HG02938 (cell line): ENCODE measurements at regions not wholly inside any gene's neighbourhood (a gene's known extent, or its start where the extent isn't known, plus 50 kb on each side); places are given as distances from the start of the nearest gene placed in this dataset.
"Not testable (repeated sequence)": the region's sequence is repeated elsewhere in the genome, so short reads cannot be mapped to it uniquely, and the experiment has no call there.

Experiments used
- ATAC-seq: cut with Tn5 transposase; IDR thresholded peaks from one replicate; pipeline ENCODE4 v1.9.1; 2021; ENCODE audit warnings: mild to moderate bottlenecking, moderate library complexity; ENCODE audit not compliant: unreplicated experiment

GRCh38 chr10:53441843-53442242, 669.3 kb upstream of the MBL2 start:
- no peak for ATAC-seq

- ATAC-seq: no peak
Observed at GRCh38 chr10:53440601-53441000, 668.0 kb upstream of the MBL2 start.

GRCh38 chr10:53439075-53439474, 666.5 kb upstream of the MBL2 start:
- ATAC-seq: not testable (repeated sequence)

GRCh38 chr10:53434413-53434812, 661.8 kb upstream of the MBL2 start:
- no peak for ATAC-seq

- no peak for ATAC-seq
Observed at GRCh38 chr10:53432035-53432434, 659.5 kb upstream of the MBL2 start.

- ATAC-seq: no peak
Observed at GRCh38 chr10:53430974-53431373, 658.4 kb upstream of the MBL2 start.

- ATAC-seq: no peak
Observed at GRCh38 chr10:53430127-53430891, 657.7 kb upstream of the MBL2 start.

GRCh38 chr10:53422223-53422888, 649.8 kb upstream of the MBL2 start:
- no peak for ATAC-seq

- ATAC-seq: no peak
Observed at GRCh38 chr10:53412651-53413050, 640.1 kb upstream of the MBL2 start.

- no peak for ATAC-seq
Observed at GRCh38 chr10:53406532-53406931, 633.9 kb upstream of the MBL2 start.

GRCh38 chr10:53403688-53404087, 631.1 kb upstream of the MBL2 start:
- no peak for ATAC-seq

- ATAC-seq: no peak
Observed at GRCh38 chr10:53402594-53402993, 630.0 kb upstream of the MBL2 start.

GRCh38 chr10:53401536-53401935, 629.0 kb upstream of the MBL2 start:
- ATAC-seq: no peak

- no peak for ATAC-seq
Observed at GRCh38 chr10:53396876-53397275, 624.3 kb upstream of the MBL2 start.

GRCh38 chr10:53395449-53395848, 622.9 kb upstream of the MBL2 start:
- no peak for ATAC-seq

GRCh38 chr10:53387562-53387961, 615.0 kb upstream of the MBL2 start:
- ATAC-seq: no peak

- ATAC-seq: no peak
Observed at GRCh38 chr10:53382543-53382942, 610.0 kb upstream of the MBL2 start.

- no peak for ATAC-seq
Observed at GRCh38 chr10:53379956-53380355, 607.4 kb upstream of the MBL2 start.

GRCh38 chr10:53370347-53370746, 597.8 kb upstream of the MBL2 start:
- no peak for ATAC-seq

GRCh38 chr10:53361936-53362335, 589.4 kb upstream of the MBL2 start:
- ATAC-seq: no peak

- ATAC-seq: no peak
Observed at GRCh38 chr10:53361281-53361680, 588.7 kb upstream of the MBL2 start.

- ATAC-seq: not testable (repeated sequence)
Observed at GRCh38 chr10:53358978-53359377, 586.4 kb upstream of the MBL2 start.

- no peak for ATAC-seq
Observed at GRCh38 chr10:53358536-53358935, 586.0 kb upstream of the MBL2 start.
